ENCODE measurements at regions not wholly inside any gene's neighbourhood (a gene's known extent, or its start where the extent isn't known, plus 50 kb on each side); places are given as distances from the start of the nearest gene placed in this dataset.

GRCh38 chr2:194867328-194867727 is 789.7 kb upstream of the SLC39A10 start:
- TF ChIP-seq, protein P1, sequence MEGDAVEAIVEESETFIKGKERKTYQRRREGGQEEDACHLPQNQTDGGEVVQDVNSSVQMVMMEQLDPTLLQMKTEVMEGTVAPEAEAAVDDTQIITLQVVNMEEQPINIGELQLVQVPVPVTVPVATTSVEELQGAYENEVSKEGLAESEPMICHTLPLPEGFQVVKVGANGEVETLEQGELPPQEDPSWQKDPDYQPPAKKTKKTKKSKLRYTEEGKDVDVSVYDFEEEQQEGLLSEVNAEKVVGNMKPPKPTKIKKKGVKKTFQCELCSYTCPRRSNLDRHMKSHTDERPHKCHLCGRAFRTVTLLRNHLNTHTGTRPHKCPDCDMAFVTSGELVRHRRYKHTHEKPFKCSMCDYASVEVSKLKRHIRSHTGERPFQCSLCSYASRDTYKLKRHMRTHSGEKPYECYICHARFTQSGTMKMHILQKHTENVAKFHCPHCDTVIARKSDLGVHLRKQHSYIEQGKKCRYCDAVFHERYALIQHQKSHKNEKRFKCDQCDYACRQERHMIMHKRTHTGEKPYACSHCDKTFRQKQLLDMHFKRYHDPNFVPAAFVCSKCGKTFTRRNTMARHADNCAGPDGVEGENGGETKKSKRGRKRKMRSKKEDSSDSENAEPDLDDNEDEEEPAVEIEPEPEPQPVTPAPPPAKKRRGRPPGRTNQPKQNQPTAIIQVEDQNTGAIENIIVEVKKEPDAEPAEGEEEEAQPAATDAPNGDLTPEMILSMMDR (conservative IDR thresholded peaks at IDR 0.05; ENCODE audit: low read depth, low read length): peak; percentile 61
- TF ChIP-seq EZH2 (IDR thresholded peaks at IDR 0.05; ENCODE audit: borderline replicate concordance, low read depth, low read length, poor library complexity, severe bottlenecking): no peak
